PC-3 (cell line): ENCODE measurements at regions not wholly inside any gene's neighbourhood (a gene's known extent, or its start where the extent isn't known, plus 50 kb on each side); places are given as distances from the start of the nearest gene placed in this dataset.

Experiments used
- ATAC-seq: fragments of 200-7000 bp; cut with Tn5 transposase; 2 replicates; pipeline ENCODE4 v1.9.1; 2020; ENCODE audit warnings: mild to moderate bottlenecking, moderate library complexity
- BruUV-seq: library from RNA; stranded (reverse); fragments of 400-500 nt; replicated peaks from 2 replicates; lab custom pipeline; 2021; lab: Mats Ljungman, UMichigan
- CTCF ChIA-PET: fragments of 300-600 bp; sonication (Branson Sonifier 250); formaldehyde crosslinking; loops from one replicate; lab custom pipeline; 2022; ENCODE audit warnings: antibody characterized with exemption; lab: Charles Lee
- POLR2A ChIA-PET: fragments of 300-600 bp; sonication (Branson Sonifier 250); formaldehyde crosslinking; loops from one replicate; lab custom pipeline; 2022; ENCODE audit warnings: antibody characterized with exemption; ENCODE audit not compliant: unreplicated experiment; lab: Charles Lee
- DNase-seq: peaks from one replicate; pipeline ENCODE4 v3.0.0-alpha.2; 2015
- H2AFZ ChIP-seq: fragments of 300-600 bp; sonication (generic); 2 replicates; pipeline ENCODE4 v1.6.0; 2016; ENCODE audit warnings: antibody characterized with exemption, low read length
- H3F3A ChIP-seq: fragments of 300-600 bp; sonication (generic); one replicate; pipeline ENCODE4 v1.6.0; 2017; ENCODE audit warnings: antibody characterized with exemption, low read length, control low read depth, mild to moderate bottlenecking; ENCODE audit not compliant: unreplicated experiment
- H3K27ac ChIP-seq: fragments of 300-600 bp; sonication (generic); 2 replicates; pipeline ENCODE4 v1.5.1; 2016; ENCODE audit warnings: mild to moderate bottlenecking, low read length
- H3K27me3 ChIP-seq: fragments of 300-600 bp; sonication (generic); 2 replicates; pipeline ENCODE4 v1.6.1; 2016; ENCODE audit warnings: low read length, mixed read lengths
- H3K36me3 ChIP-seq: fragments of 300-600 bp; sonication (generic); 2 replicates; pipeline ENCODE4 v1.6.1; 2016; ENCODE audit warnings: low read depth, mixed run types, low read length, mixed read lengths
- H3K4me1 ChIP-seq: fragments of 300-600 bp; sonication (generic); 2 replicates; pipeline ENCODE4 v1.5.1; 2016; ENCODE audit warnings: low read length; ENCODE audit not compliant: insufficient read depth
- H3K4me2 ChIP-seq: fragments of 300-600 bp; sonication (generic); 2 replicates; pipeline ENCODE4 v1.6.0; 2016; ENCODE audit warnings: low read length
- H3K4me3 ChIP-seq: fragments of 300-600 bp; sonication (generic); 2 replicates; pipeline ENCODE4 v1.5.1; 2016; ENCODE audit warnings: mild to moderate bottlenecking, low read length, mixed read lengths
- H3K79me2 ChIP-seq: fragments of 300-600 bp; sonication (generic); 2 replicates; pipeline ENCODE4 v1.6.1; 2017; ENCODE audit warnings: low read length, mixed read lengths
- H3K9ac ChIP-seq: fragments of 300-600 bp; sonication (generic); 2 replicates; pipeline ENCODE4 v1.6.0; 2016; ENCODE audit warnings: mild to moderate bottlenecking, low read length
- H3K9me2 ChIP-seq: fragments of 300-600 bp; sonication (generic); replicated peaks from 2 replicates; pipeline ENCODE4 v1.6.1; 2016; ENCODE audit warnings: mixed run types, low read length, mixed read lengths
- H3K9me3 ChIP-seq: fragments of 300-600 bp; sonication (generic); 2 replicates; pipeline ENCODE4 v1.6.1; 2016; ENCODE audit warnings: low read length, mixed read lengths
- H4K20me1 ChIP-seq: fragments of 300-600 bp; sonication (generic); 2 replicates; pipeline ENCODE4 v1.6.1; 2016; ENCODE audit warnings: low read length, mixed read lengths
- EZH2 ChIP-seq: fragments of 300-600 bp; sonication (generic); IDR thresholded peaks from one replicate; pipeline ENCODE4 v1.6.1; 2017; ENCODE audit warnings: antibody characterized with exemption, mild to moderate bottlenecking, low read length; ENCODE audit not compliant: unreplicated experiment
- EZH2phosphoT487 ChIP-seq: fragments of 300-600 bp; sonication (generic); IDR thresholded peaks from 2 replicates; pipeline ENCODE4 v1.6.1; 2018; ENCODE audit warnings: mild to moderate bottlenecking, antibody characterized with exemption, low read length, borderline replicate concordance
- intact Hi-C: fragments of 100-400 bp; cut with micrococcal nuclease; formaldehyde crosslinking; loops from 2 replicates; pipeline ENCODE4 v1.9.0; 2023
- TF ChIP-seq, protein P1 (sequence below): fragments of 300-600 bp; sonication (generic); conservative IDR thresholded peaks from 2 replicates; pipeline ENCODE4 v1.5.1; 2017; ENCODE audit warnings: antibody characterized with exemption, low read depth, mild to moderate bottlenecking, low read length

DNA sequence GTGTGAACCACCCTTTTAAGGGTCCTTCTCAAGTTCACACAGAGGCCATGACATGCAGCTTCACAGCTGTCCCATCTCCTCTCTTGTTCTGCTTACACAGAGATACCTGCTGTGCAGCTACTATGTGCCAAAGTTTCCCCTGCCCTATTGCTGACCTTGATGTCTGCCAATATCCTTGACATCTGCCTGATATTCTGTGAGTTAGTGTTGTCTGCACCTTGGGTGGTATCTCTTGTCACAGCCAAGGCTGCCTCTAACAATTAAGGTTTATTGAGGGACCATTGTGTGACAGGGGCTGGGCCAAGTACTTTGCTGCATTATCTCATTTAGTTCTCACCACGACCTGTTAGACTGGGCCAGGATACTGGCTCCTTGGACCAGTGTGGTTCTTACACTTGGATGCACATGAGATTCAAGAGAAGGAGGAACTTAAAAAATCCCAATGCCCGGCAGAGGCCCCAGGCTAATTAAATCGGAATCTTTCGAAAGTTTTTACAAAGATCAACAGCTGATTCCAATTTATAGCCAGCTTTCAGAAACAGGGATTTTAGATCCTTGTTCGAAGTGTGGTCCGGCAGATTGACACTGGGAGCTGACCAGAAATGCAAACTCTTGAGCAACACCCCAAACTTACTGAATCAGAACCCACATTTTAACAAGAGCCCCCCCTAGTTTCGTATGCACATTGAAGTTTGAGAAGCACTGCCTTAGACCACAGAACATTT lies 178.6 kb downstream of the SATB1 start:
- no peak overlapping the region for H3K9ac ChIP-seq
- no TSS peak for BruUV-seq
- H3K27ac ChIP-seq, result no peak overlapping the region
- no peaks in the 10 kb centered on the region for H3K79me2 ChIP-seq
- ChIA-PET POLR2A (no interaction called here), CTCF (no interaction called here)
- intact Hi-C loops, result no loop called here
- DNase-seq, result no peak
- no peak overlapping the region for H2AFZ ChIP-seq
- no peak overlapping the region for H3K4me2 ChIP-seq
- H3K4me1 ChIP-seq, result peaks cover 12% of the 10 kb centered on the region
- H4K20me1 ChIP-seq, result no peaks in the 10 kb centered on the region
- no peaks in the 10 kb centered on the region for H3K36me3 ChIP-seq
- ATAC-seq, result no peak
- no peaks in the 10 kb centered on the region for H3K9me2 ChIP-seq
- no peaks in the 10 kb centered on the region for H3F3A ChIP-seq
- no peak for TF ChIP-seq EZH2phosphoT487
- no peak for TF ChIP-seq EZH2
- TF ChIP-seq, protein P1, sequence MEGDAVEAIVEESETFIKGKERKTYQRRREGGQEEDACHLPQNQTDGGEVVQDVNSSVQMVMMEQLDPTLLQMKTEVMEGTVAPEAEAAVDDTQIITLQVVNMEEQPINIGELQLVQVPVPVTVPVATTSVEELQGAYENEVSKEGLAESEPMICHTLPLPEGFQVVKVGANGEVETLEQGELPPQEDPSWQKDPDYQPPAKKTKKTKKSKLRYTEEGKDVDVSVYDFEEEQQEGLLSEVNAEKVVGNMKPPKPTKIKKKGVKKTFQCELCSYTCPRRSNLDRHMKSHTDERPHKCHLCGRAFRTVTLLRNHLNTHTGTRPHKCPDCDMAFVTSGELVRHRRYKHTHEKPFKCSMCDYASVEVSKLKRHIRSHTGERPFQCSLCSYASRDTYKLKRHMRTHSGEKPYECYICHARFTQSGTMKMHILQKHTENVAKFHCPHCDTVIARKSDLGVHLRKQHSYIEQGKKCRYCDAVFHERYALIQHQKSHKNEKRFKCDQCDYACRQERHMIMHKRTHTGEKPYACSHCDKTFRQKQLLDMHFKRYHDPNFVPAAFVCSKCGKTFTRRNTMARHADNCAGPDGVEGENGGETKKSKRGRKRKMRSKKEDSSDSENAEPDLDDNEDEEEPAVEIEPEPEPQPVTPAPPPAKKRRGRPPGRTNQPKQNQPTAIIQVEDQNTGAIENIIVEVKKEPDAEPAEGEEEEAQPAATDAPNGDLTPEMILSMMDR, result no peak
- no peaks in the 10 kb centered on the region for H3K9me3 ChIP-seq
- H3K27me3 ChIP-seq, result no peaks in the 10 kb centered on the region
- H3K4me3 ChIP-seq, result no peak overlapping the region

DNA sequence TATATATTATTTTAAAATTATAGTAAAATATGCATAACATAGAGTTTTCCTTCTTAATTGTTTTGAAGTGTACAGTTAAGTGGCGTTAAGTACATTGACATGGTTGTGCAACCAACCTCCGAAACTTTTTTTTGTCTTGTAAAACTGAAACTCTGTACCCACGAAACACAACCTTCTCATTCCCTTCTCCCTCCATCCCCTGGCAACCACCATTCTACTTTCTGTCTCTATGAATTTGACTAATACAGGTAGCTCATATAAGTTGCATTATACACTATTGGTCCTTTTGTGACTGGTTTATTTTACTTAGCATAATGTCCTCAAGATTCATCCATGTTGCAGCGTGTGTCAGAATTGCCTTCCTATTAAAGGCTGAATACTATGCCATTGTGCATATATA lies 179.4 kb downstream of the SATB1 start:
- BruUV-seq, result no TSS peak
- Histone ChIP-seq H3K36me3 (no peaks in the 10 kb centered on the region), H4K20me1 (no peaks in the 10 kb centered on the region), H3K79me2 (no peaks in the 10 kb centered on the region), H3K4me2 (no peak overlapping the region), H3K27me3 (no peaks in the 10 kb centered on the region), H3K9me3 (no peaks in the 10 kb centered on the region), H3K4me3 (no peak overlapping the region), H3K4me1 (peaks cover 12% of the 10 kb centered on the region), H3K9me2 (no peaks in the 10 kb centered on the region), H3K9ac (no peak overlapping the region), H2AFZ (no peak overlapping the region), H3K27ac (no peak overlapping the region), H3F3A (no peaks in the 10 kb centered on the region)
- DNase-seq (no peak), ATAC-seq (no peak)
- ChIA-PET POLR2A (no interaction called here), CTCF (no interaction called here)
- intact Hi-C loops, result no loop called here
- TF ChIP-seq EZH2, result no peak
- TF ChIP-seq, protein P1, result no peak
- TF ChIP-seq EZH2phosphoT487, result no peak

DNA sequence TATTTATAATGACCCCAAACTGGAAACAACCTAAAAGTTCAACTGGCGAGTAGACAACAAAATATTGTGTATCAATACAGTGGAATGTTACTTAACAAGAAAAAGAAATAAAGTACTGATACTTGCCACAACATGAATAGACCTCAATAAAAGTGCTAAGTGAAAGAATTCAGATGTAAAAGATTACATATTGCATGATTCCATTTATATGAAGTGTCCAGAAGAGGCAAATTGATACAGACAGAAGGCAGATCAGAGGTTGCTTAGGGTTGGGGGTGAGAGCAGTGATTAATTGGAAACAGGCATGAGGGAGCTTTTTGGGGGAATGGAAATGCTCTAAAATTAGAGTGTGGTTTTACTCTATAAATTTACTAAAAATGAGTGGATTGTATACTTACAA lies 183.3 kb downstream of the SATB1 start:
- Histone ChIP-seq H3K79me2 (no peaks in the 10 kb centered on the region), H3K4me3 (no peak overlapping the region), H3K4me1 (peaks cover 29% of the 10 kb centered on the region), H3K9me2 (no peaks in the 10 kb centered on the region), H3K4me2 (no peak overlapping the region), H2AFZ (no peak overlapping the region), H3K27ac (no peak overlapping the region), H3F3A (no peaks in the 10 kb centered on the region), H3K36me3 (no peaks in the 10 kb centered on the region), H3K27me3 (no peaks in the 10 kb centered on the region), H4K20me1 (no peaks in the 10 kb centered on the region), H3K9me3 (no peaks in the 10 kb centered on the region), H3K9ac (no peak overlapping the region)
- ATAC-seq (no peak), DNase-seq (no peak)
- TF ChIP-seq EZH2 (no peak), EZH2phosphoT487 (no peak)
- TF ChIP-seq, protein P1, result no peak
- intact Hi-C loops, result no loop called here
- BruUV-seq, result no TSS peak
- ChIA-PET CTCF (no interaction called here), POLR2A (no interaction called here)
